ENCODE measurements at regions not wholly inside any gene's neighbourhood (a gene's known extent, or its start where the extent isn't known, plus 50 kb on each side); places are given as distances from the start of the nearest gene placed in this dataset.

GRCh38 chr7:22882106-22882505, 59.5 kb upstream of the TOMM7 start:
- TF ChIP-seq, protein P1, sequence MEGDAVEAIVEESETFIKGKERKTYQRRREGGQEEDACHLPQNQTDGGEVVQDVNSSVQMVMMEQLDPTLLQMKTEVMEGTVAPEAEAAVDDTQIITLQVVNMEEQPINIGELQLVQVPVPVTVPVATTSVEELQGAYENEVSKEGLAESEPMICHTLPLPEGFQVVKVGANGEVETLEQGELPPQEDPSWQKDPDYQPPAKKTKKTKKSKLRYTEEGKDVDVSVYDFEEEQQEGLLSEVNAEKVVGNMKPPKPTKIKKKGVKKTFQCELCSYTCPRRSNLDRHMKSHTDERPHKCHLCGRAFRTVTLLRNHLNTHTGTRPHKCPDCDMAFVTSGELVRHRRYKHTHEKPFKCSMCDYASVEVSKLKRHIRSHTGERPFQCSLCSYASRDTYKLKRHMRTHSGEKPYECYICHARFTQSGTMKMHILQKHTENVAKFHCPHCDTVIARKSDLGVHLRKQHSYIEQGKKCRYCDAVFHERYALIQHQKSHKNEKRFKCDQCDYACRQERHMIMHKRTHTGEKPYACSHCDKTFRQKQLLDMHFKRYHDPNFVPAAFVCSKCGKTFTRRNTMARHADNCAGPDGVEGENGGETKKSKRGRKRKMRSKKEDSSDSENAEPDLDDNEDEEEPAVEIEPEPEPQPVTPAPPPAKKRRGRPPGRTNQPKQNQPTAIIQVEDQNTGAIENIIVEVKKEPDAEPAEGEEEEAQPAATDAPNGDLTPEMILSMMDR (IDR thresholded peaks at IDR 0.05; ENCODE audit: extremely low read depth, missing control alignments), result no peak
- DNase-seq (ENCODE audit: low spot score), result no peak

GRCh38 chr7:22879709-22880306, 57.2 kb upstream of the TOMM7 start:
- TF ChIP-seq, protein P1 (IDR thresholded peaks at IDR 0.05; ENCODE audit: extremely low read depth, missing control alignments), result no peak
- DNase-seq (ENCODE audit: low spot score), result no peak

DNA sequence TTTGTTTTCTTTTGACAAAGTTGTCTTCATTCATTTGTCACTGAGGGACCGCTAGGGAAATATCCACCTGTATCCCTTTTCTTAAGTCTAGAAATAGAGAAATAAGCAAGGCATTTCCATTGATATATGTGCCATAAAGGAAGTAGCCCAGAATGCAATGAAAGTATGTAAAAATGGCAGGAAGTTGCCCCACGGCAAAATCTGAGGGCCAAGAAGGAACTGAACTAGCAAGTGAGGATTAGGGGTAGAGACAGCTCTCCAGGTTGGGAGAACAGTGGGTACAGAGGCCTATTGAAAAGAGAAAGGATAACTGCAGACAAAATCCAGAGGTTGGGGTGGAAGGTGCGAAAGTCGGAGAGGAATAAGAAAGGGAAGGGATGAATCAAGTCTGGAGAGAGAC, 56.6 kb upstream of the TOMM7 start:
- TF ChIP-seq, protein P1 (IDR thresholded peaks at IDR 0.05; ENCODE audit: extremely low read depth, missing control alignments), result no peak
- no peak for DNase-seq (ENCODE audit: low spot score)

DNA sequence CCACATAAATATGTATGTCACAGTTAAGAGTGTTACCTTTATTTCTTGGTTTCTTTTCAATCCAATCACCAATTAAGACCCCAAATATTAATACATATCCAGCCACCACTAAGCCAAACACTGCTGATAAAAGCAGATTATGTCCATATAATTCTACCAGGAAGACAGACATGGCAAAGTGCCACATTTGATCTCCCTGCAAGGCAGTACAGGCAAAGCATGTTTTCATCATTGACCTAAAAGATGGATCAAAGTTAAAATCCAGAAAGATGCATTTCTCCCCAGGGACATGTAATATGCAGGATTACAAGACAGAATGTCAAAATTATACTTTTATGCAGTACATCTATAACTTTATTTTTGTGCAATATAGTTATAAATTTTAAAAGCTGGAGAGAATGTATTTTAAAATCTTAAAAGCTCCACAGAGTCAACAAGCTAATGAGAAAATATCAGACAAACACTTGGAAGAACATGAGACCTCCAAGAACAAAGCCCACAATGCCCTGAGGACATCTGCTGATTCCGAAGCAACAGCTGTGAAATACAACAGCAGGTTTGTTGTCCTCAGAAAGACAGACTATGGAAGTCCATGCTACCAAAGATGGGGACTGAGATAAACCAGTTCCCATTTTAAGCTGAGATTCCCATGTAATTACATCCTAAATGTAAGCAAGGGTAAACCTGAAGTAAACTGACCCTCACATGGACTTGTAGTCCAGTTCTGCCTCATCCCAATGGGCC, 54.5 kb upstream of the TOMM7 start:
- TF ChIP-seq, protein P1 (IDR thresholded peaks at IDR 0.05; ENCODE audit: extremely low read depth, missing control alignments), result no peak
- DNase-seq (ENCODE audit: low spot score), result no peak

GRCh38 chr7:22875470-22875869, 52.8 kb upstream of the TOMM7 start:
- no peak for DNase-seq (ENCODE audit: low spot score)
- TF ChIP-seq, protein P1 (IDR thresholded peaks at IDR 0.05; ENCODE audit: extremely low read depth, missing control alignments), result no peak

- no peak for DNase-seq (ENCODE audit: low spot score)
- TF ChIP-seq, protein P1 (IDR thresholded peaks at IDR 0.05; ENCODE audit: extremely low read depth, missing control alignments), result no peak
Observed at GRCh38 chr7:22874904-22875303, 52.3 kb upstream of the TOMM7 start.

Data from GM20000 (cell line).